ENCODE measurements at regions not wholly inside any gene's neighbourhood (a gene's known extent, or its start where the extent isn't known, plus 50 kb on each side); places are given as distances from the start of the nearest gene placed in this dataset.

- no peak for TF ChIP-seq MAX (IDR thresholded peaks at IDR 0.05; ENCODE audit: low read depth, low read length)
- TF ChIP-seq CTCF (IDR thresholded peaks at IDR 0.05; ENCODE audit: low read depth, low read length), result peak; percentile 18
- no peak overlapping the region for H3K4me3 ChIP-seq (ENCODE audit: low read depth, low read length)
- peak; percentile 27 for DNase-seq (ENCODE audit: low read depth)
Observed at GRCh38 chr2:75311993-75312392, 112.7 kb upstream of the TACR1 start.

GRCh38 chr2:75311521-75311920 is 112.2 kb upstream of the TACR1 start:
- H3K4me3 ChIP-seq (ENCODE audit: low read depth, low read length), result no peak overlapping the region
- no peak for TF ChIP-seq POLR2A (IDR thresholded peaks at IDR 0.05; ENCODE audit: extremely low read depth, insufficient read length)
- TF ChIP-seq MAX (IDR thresholded peaks at IDR 0.05; ENCODE audit: low read depth, low read length), result no peak
- no peak for TF ChIP-seq CTCF (IDR thresholded peaks at IDR 0.05; ENCODE audit: low read depth, low read length)
- TF ChIP-seq MYC (IDR thresholded peaks at IDR 0.05; ENCODE audit: low read depth, low read length), result no peak
- no peak for DNase-seq (ENCODE audit: low read depth)

- no peak overlapping the region for H3K4me3 ChIP-seq (ENCODE audit: low read depth, low read length)
- TF ChIP-seq CTCF (IDR thresholded peaks at IDR 0.05; ENCODE audit: low read depth, low read length), result no peak
- TF ChIP-seq MAX (IDR thresholded peaks at IDR 0.05; ENCODE audit: low read depth, low read length), result no peak
- TF ChIP-seq POLR2A (IDR thresholded peaks at IDR 0.05; ENCODE audit: extremely low read depth, insufficient read length), result no peak
- TF ChIP-seq MYC (IDR thresholded peaks at IDR 0.05; ENCODE audit: low read depth, low read length), result no peak
- no peak for DNase-seq (ENCODE audit: low read depth)
Observed at GRCh38 chr2:75310876-75311275, 111.6 kb upstream of the TACR1 start.

GRCh38 chr2:75309596-75310463 is 110.5 kb upstream of the TACR1 start:
- no peak for DNase-seq (ENCODE audit: low read depth)
- TF ChIP-seq MAX (IDR thresholded peaks at IDR 0.05; ENCODE audit: low read depth, low read length), result no peak
- no peak overlapping the region for H3K4me3 ChIP-seq (ENCODE audit: low read depth, low read length)

GRCh38 chr2:75303227-75303626 is 103.9 kb upstream of the TACR1 start:
- DNase-seq (ENCODE audit: low read depth), result no peak
- no peak overlapping the region for H3K4me3 ChIP-seq (ENCODE audit: low read depth, low read length)
- no peak for TF ChIP-seq MAX (IDR thresholded peaks at IDR 0.05; ENCODE audit: low read depth, low read length)
- no peak for TF ChIP-seq MYC (IDR thresholded peaks at IDR 0.05; ENCODE audit: low read depth, low read length)
- TF ChIP-seq CTCF (IDR thresholded peaks at IDR 0.05; ENCODE audit: low read depth, low read length), result no peak
- TF ChIP-seq POLR2A (IDR thresholded peaks at IDR 0.05; ENCODE audit: extremely low read depth, insufficient read length), result no peak

GRCh38 chr2:75294362-75294761 is 95.0 kb upstream of the TACR1 start:
- DNase-seq (ENCODE audit: low read depth), result no peak
- TF ChIP-seq MYC (IDR thresholded peaks at IDR 0.05; ENCODE audit: low read depth, low read length) (no peak), MAX (IDR thresholded peaks at IDR 0.05; ENCODE audit: low read depth, low read length) (no peak), POLR2A (IDR thresholded peaks at IDR 0.05; ENCODE audit: extremely low read depth, insufficient read length) (no peak), CTCF (IDR thresholded peaks at IDR 0.05; ENCODE audit: low read depth, low read length) (no peak)

More at GRCh38 chr2:75294362-75294761, 95.0 kb upstream of the TACR1 start:
- H3K4me3 ChIP-seq (ENCODE audit: low read depth, low read length), result no peak overlapping the region
